DOHH2 (cell line): ENCODE measurements at regions not wholly inside any gene's neighbourhood (a gene's known extent, or its start where the extent isn't known, plus 50 kb on each side); places are given as distances from the start of the nearest gene placed in this dataset.

ENCODE experiments used
- H3F3A ChIP-seq: fragments of 200-600 bp; sonication (generic), shearing (Covaris generic); 2 replicates; pipeline ENCODE4 v1.6.0; 2016; ENCODE audit warnings: antibody characterized with exemption, mild to moderate bottlenecking; ENCODE audit not compliant: control insufficient read depth, insufficient read depth
- H3K27ac ChIP-seq: fragments of 200-600 bp; sonication (generic); 2 replicates; pipeline ENCODE4 v1.5.1; 2014; ENCODE audit warnings: low read depth, mild to moderate bottlenecking, low read length, moderate library complexity
- H3K27me3 ChIP-seq: fragments of 200-600 bp; sonication (generic); 2 replicates; pipeline ENCODE4 v1.6.1; 2014; ENCODE audit warnings: mild to moderate bottlenecking, low read length, mixed read lengths; ENCODE audit not compliant: control insufficient read depth
- H3K36me3 ChIP-seq: fragments of 200-600 bp; sonication (generic); 2 replicates; pipeline ENCODE4 v1.6.1; 2014; ENCODE audit warnings: mild to moderate bottlenecking, low read length, moderate library complexity, mixed read lengths; ENCODE audit not compliant: control insufficient read depth
- H3K4me1 ChIP-seq: fragments of 200-600 bp; sonication (generic); 2 replicates; pipeline ENCODE4 v1.6.1; 2014; ENCODE audit warnings: mild to moderate bottlenecking, low read length, mixed read lengths; ENCODE audit not compliant: control insufficient read depth
- H3K4me2 ChIP-seq: fragments of 200-600 bp; sonication (generic); 2 replicates; pipeline ENCODE4 v1.6.0; 2014; ENCODE audit warnings: mild to moderate bottlenecking, low read length, moderate library complexity
- H3K4me3 ChIP-seq: fragments of 200-600 bp; sonication (generic); 2 replicates; pipeline ENCODE4 v1.5.1; 2014; ENCODE audit warnings: mild to moderate bottlenecking, low read length, mixed read lengths
- H3K79me2 ChIP-seq: fragments of 200-600 bp; sonication (generic); 2 replicates; pipeline ENCODE4 v1.6.1; 2014; ENCODE audit warnings: mild to moderate bottlenecking, low read length, mixed read lengths; ENCODE audit not compliant: control insufficient read depth
- H3K9me2 ChIP-seq: fragments of 200-600 bp; sonication (generic); replicated peaks from 2 replicates; pipeline ENCODE4 v1.6.1; 2014; ENCODE audit warnings: mild to moderate bottlenecking, low read length, mixed read lengths; ENCODE audit not compliant: control insufficient read depth
- H3K9me3 ChIP-seq: fragments of 200-600 bp; sonication (generic); 2 replicates; pipeline ENCODE4 v1.6.1; 2014; ENCODE audit warnings: antibody characterized with exemption, low read length, mixed read lengths; ENCODE audit not compliant: control insufficient read depth, insufficient read depth
- H4K20me1 ChIP-seq: fragments of 200-600 bp; sonication (generic); 2 replicates; pipeline ENCODE4 v1.6.0; 2014; ENCODE audit warnings: low read depth, mild to moderate bottlenecking, antibody characterized with exemption, low read length, moderate library complexity; ENCODE audit not compliant: control insufficient read depth, insufficient read depth
- CTCF ChIP-seq: fragments of 200-600 bp; sonication (generic); IDR thresholded peaks from one replicate; pipeline ENCODE4 v1.5.1; 2014; ENCODE audit warnings: antibody characterized with exemption, mild to moderate bottlenecking, low read depth, low read length; ENCODE audit not compliant: poor library complexity, severe bottlenecking
- EZH2phosphoT487 ChIP-seq: fragments of 200-600 bp; sonication (generic); IDR thresholded peaks from 2 replicates; pipeline ENCODE4 v1.6.1; 2017; ENCODE audit warnings: borderline replicate concordance, mild to moderate bottlenecking, antibody characterized with exemption, low read length, moderate library complexity, mixed read lengths

GRCh38 chr15:87142096-87142495 lies 1062.4 kb downstream of the AGBL1 start:
- H3K9me2 ChIP-seq, result no peaks in the 10 kb centered on the region
- no peak overlapping the region for H3K4me2 ChIP-seq
- H3K27ac ChIP-seq, result no peak overlapping the region
- no peaks in the 10 kb centered on the region for H3K36me3 ChIP-seq
- H3K4me1 ChIP-seq, result no peaks in the 10 kb centered on the region
- H3K4me3 ChIP-seq, result no peak overlapping the region
- H3K79me2 ChIP-seq, result no peaks in the 10 kb centered on the region
- H3F3A ChIP-seq, result no peaks in the 10 kb centered on the region
- TF ChIP-seq EZH2phosphoT487, result no peak
- no peak for TF ChIP-seq CTCF
- H3K9me3 ChIP-seq, result no peaks in the 10 kb centered on the region; the same call in 1 of the 2 replicates
- H3K27me3 ChIP-seq, result no peaks in the 10 kb centered on the region
- no peaks in the 10 kb centered on the region for H4K20me1 ChIP-seq

- no peaks in the 10 kb centered on the region for H4K20me1 ChIP-seq
- TF ChIP-seq CTCF (no peak), EZH2phosphoT487 (no peak)
- H3K36me3 ChIP-seq, result no peaks in the 10 kb centered on the region
- no peaks in the 10 kb centered on the region for H3K79me2 ChIP-seq
- H3K4me1 ChIP-seq, result no peaks in the 10 kb centered on the region
- H3K4me2 ChIP-seq, result no peak overlapping the region
- no peak overlapping the region for H3K4me3 ChIP-seq
- H3K27ac ChIP-seq, result no peak overlapping the region
- no peaks in the 10 kb centered on the region for H3K9me2 ChIP-seq
- no peaks in the 10 kb centered on the region for H3F3A ChIP-seq
- no peaks in the 10 kb centered on the region for H3K27me3 ChIP-seq
- no peaks in the 10 kb centered on the region for H3K9me3 ChIP-seq
Measured at GRCh38 chr15:87135109-87135508, 1055.4 kb downstream of the AGBL1 start.

GRCh38 chr15:87133704-87134103 lies 1054.0 kb downstream of the AGBL1 start:
- no peak for TF ChIP-seq EZH2phosphoT487
- TF ChIP-seq CTCF, result no peak
- Histone ChIP-seq H3K27ac (no peak overlapping the region), H3K27me3 (no peaks in the 10 kb centered on the region), H3K9me3 (no peaks in the 10 kb centered on the region), H3F3A (no peaks in the 10 kb centered on the region), H3K36me3 (no peaks in the 10 kb centered on the region), H4K20me1 (no peaks in the 10 kb centered on the region), H3K9me2 (no peaks in the 10 kb centered on the region), H3K79me2 (no peaks in the 10 kb centered on the region), H3K4me1 (no peaks in the 10 kb centered on the region), H3K4me2 (no peak overlapping the region), H3K4me3 (no peak overlapping the region)

- Histone ChIP-seq H3F3A (no peaks in the 10 kb centered on the region), H3K9me3 (no peaks in the 10 kb centered on the region), H3K4me1 (no peaks in the 10 kb centered on the region), H3K79me2 (no peaks in the 10 kb centered on the region), H4K20me1 (no peaks in the 10 kb centered on the region), H3K4me3 (no peak overlapping the region), H3K9me2 (no peaks in the 10 kb centered on the region), H3K27ac (no peak overlapping the region), H3K4me2 (no peak overlapping the region), H3K27me3 (no peaks in the 10 kb centered on the region), H3K36me3 (no peaks in the 10 kb centered on the region)
- TF ChIP-seq CTCF (no peak), EZH2phosphoT487 (no peak)
Measured at GRCh38 chr15:87131067-87131466, 1051.4 kb downstream of the AGBL1 start.
